ENCODE measurements at regions not wholly inside any gene's neighbourhood (a gene's known extent, or its start where the extent isn't known, plus 50 kb on each side); places are given as distances from the start of the nearest gene placed in this dataset.

DNA sequence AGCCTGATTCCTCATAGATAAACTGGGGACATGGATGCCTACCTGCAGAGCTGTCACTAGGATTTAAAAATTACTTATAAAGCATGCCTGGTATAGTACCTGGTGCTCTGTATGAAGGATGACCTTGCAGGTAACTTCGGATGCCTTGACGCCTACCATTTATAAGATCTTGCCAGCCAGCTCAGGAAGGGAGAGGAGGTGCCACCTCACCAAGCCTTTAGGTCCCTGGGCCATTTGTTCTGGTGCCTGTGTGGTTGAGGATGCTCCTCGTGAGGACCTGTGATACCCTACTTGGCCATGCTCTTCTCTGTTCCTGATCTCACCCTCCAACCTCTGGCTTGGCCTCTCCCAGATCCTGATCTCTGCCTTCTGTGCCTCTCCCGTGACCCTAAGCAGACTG, 85.2 kb downstream of the FDX1 start:
- TF ChIP-seq POLR2A (IDR thresholded peaks at IDR 0.05; ENCODE audit: low read length) (no peak), HDAC2 (IDR thresholded peaks at IDR 0.05) (no peak), TP53 (CRISPR knock-in tag; IDR thresholded peaks at IDR 0.05) (no peak), JUNB (IDR thresholded peaks at IDR 0.05) (no peak), BHLHE40 (IDR thresholded peaks at IDR 0.05; ENCODE audit: low read depth, low read length) (no peak), RNF2 (IDR thresholded peaks at IDR 0.05; ENCODE audit: borderline replicate concordance, low read depth) (no peak), JUN (IDR thresholded peaks at IDR 0.05) (no peak), FOXS1 (CRISPR knock-in tag; IDR thresholded peaks at IDR 0.05) (no peak), POLR2AphosphoS2 (conservative IDR thresholded peaks at IDR 0.05; ENCODE audit: low read length) (no peak), KDM1A (IDR thresholded peaks at IDR 0.05; ENCODE audit: low read depth) (no peak), SMC3 (IDR thresholded peaks at IDR 0.05) (no peak)
- TF ChIP-seq, protein P1, sequence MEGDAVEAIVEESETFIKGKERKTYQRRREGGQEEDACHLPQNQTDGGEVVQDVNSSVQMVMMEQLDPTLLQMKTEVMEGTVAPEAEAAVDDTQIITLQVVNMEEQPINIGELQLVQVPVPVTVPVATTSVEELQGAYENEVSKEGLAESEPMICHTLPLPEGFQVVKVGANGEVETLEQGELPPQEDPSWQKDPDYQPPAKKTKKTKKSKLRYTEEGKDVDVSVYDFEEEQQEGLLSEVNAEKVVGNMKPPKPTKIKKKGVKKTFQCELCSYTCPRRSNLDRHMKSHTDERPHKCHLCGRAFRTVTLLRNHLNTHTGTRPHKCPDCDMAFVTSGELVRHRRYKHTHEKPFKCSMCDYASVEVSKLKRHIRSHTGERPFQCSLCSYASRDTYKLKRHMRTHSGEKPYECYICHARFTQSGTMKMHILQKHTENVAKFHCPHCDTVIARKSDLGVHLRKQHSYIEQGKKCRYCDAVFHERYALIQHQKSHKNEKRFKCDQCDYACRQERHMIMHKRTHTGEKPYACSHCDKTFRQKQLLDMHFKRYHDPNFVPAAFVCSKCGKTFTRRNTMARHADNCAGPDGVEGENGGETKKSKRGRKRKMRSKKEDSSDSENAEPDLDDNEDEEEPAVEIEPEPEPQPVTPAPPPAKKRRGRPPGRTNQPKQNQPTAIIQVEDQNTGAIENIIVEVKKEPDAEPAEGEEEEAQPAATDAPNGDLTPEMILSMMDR (IDR thresholded peaks at IDR 0.05): no peak
- TF ChIP-seq, protein P2, sequence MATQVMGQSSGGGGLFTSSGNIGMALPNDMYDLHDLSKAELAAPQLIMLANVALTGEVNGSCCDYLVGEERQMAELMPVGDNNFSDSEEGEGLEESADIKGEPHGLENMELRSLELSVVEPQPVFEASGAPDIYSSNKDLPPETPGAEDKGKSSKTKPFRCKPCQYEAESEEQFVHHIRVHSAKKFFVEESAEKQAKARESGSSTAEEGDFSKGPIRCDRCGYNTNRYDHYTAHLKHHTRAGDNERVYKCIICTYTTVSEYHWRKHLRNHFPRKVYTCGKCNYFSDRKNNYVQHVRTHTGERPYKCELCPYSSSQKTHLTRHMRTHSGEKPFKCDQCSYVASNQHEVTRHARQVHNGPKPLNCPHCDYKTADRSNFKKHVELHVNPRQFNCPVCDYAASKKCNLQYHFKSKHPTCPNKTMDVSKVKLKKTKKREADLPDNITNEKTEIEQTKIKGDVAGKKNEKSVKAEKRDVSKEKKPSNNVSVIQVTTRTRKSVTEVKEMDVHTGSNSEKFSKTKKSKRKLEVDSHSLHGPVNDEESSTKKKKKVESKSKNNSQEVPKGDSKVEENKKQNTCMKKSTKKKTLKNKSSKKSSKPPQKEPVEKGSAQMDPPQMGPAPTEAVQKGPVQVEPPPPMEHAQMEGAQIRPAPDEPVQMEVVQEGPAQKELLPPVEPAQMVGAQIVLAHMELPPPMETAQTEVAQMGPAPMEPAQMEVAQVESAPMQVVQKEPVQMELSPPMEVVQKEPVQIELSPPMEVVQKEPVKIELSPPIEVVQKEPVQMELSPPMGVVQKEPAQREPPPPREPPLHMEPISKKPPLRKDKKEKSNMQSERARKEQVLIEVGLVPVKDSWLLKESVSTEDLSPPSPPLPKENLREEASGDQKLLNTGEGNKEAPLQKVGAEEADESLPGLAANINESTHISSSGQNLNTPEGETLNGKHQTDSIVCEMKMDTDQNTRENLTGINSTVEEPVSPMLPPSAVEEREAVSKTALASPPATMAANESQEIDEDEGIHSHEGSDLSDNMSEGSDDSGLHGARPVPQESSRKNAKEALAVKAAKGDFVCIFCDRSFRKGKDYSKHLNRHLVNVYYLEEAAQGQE (IDR thresholded peaks at IDR 0.05): no peak
- TF ChIP-seq, protein P3, sequence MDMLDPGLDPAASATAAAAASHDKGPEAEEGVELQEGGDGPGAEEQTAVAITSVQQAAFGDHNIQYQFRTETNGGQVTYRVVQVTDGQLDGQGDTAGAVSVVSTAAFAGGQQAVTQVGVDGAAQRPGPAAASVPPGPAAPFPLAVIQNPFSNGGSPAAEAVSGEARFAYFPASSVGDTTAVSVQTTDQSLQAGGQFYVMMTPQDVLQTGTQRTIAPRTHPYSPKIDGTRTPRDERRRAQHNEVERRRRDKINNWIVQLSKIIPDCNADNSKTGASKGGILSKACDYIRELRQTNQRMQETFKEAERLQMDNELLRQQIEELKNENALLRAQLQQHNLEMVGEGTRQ (IDR thresholded peaks at IDR 0.05): no peak

All from A549 (cell line).